HG02798 (cell line): ENCODE measurements at regions not wholly inside any gene's neighbourhood (a gene's known extent, or its start where the extent isn't known, plus 50 kb on each side); places are given as distances from the start of the nearest gene placed in this dataset.

Experiments
- ATAC-seq: cut with Tn5 transposase; IDR thresholded peaks from one replicate; pipeline ENCODE4 v1.9.1; 2021; ENCODE audit warnings: mild to moderate bottlenecking; ENCODE audit not compliant: unreplicated experiment, poor library complexity

DNA sequence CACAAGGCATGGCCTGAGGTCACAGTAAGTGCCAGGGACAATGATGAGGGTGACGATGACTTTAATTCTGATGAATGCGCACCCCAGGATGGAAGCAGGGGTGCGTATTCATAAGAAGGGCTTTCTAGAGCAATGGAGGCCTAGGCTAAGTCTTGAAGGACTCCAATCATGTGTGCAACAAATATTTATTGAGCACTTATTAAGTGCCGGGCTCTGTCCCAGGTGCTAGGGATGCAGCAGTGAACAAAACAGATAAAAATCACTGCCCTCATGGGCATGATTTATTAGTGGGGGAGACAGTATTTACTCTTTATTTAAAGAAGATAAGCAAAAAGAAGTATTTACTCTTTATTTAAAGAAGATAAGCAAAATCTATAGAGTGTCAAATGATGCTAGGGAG lies 198.2 kb upstream of the KCNG1 start:
- no peak for ATAC-seq

DNA sequence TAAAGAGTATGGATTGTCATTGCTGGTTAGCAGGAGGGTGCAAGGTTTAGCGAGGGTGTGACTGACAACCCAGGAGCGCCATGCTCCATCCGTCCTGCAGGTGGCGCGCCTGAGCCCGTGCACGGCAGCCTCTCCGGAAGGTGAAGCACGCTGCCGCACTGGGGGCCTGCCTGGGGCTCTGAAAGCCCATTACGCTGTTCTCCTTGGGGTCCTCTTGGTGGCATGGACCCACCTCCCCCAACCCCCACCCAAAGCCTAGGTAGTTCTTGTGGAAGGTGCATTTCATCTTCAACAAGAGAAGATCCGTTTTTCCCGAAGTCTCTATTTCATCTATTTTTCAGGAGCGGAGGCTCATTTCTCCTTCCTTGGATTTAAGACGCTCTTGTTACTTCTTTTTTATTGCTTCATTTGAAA lies 197.4 kb upstream of the KCNG1 start:
- no peak for ATAC-seq

DNA sequence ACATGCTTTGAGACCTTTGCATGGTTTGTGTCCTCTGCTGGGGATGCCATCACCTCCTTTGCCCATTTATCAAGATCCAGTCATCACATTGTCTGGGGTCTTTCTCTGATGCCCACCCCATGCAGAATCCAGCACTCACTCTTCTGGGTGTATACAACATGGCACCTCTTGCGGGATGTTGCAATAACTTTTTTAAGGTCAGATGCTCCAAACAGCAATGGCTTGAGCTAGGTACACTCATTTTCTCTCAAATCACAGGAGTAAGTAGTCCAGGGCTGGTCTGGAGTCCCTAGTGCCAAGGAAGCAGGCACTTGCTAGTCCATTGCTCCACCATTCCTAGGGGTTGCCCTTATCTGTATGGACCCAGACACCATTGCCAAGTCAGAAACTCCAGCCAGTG lies 196.6 kb upstream of the KCNG1 start:
- ATAC-seq: no peak

DNA sequence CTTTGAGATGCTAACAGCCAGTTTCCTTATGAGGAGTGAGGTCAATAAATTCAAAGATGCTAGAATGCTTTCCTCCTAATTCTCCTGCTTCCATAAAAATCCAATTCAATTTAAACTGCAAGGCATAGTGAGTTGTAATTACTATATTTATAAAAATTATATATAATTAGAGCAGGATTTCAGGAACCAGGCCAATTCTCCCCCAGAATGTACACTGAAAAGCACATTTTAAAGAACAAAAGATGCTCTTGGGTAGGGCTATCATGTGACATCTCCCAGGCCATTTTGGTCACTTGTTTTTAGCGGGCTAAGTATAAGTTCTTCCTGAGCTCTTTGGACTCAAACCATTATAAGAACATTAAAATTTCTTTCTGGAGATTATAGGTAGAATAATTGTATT lies 195.7 kb upstream of the KCNG1 start:
- no peak for ATAC-seq

DNA sequence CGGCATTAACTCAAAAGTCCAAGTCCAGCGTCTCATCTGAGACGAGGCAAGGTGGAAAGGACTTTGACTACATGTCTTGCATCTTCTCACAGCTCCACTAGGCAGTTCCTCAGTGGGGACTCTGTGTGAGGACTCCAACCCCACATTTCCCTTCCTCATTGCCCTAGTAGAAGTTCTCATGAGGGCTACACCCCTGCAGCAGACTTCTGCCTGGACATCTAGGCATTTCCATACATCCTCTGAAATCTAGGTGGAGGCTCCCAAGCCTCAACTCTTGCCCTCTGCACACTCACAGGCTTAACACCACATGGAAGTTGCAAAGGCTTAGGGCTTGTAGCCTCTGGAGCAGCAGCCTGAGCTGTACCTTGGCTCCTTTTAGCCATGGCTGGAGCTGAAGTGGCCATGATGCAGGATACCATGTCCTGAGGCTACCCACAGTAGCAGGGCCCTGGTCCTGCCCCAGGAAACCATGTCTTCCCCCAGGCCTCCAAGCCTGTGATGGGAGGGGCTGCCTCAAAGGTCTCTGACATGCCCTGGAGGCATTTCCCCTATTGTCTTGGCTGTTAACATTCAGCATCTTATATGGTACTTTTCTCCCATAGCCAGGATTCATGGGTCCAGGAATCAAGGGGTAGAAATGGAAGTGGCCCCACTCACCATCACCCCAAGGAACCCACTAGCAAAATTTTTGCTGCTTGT lies 194.6 kb upstream of the KCNG1 start:
- ATAC-seq: no peak

DNA sequence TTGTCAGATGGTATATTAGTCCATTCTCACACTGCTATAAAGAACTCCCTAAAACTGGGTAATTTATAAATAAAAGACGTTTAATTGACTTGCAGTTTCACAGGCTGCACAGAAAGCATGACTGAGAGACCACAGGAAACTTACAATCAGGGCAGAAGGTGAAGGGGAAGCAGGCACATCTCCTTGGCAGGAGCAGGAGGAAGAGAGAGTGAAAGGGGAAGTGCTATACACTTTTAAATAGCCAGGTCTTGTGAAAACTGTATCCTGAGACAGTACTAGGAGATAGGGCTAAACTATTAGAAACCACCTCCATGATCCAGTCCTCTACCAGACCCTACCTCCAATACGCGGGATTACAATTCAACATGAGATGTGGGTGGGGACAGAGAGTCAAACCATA lies 193.9 kb upstream of the KCNG1 start:
- no peak for ATAC-seq

DNA sequence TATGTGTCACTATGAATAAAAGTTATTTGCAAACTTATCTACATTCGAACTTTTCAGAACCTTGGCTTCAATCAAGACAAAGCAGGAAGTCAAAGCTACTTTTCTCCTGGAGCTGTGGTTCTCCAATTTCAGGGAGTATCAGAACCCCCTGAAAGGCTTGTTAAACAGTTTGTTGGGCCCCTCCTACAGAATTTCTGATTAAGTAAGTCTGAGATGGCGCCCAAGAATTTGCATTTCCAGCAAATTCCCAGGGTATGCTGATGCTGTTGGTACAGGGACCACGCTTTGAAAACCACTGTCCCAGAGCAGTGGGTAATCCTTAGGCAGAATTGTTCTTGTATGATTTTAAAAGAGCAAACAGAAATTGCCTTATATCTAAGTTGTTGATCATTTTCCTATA lies 189.9 kb upstream of the KCNG1 start:
- no peak for ATAC-seq

DNA sequence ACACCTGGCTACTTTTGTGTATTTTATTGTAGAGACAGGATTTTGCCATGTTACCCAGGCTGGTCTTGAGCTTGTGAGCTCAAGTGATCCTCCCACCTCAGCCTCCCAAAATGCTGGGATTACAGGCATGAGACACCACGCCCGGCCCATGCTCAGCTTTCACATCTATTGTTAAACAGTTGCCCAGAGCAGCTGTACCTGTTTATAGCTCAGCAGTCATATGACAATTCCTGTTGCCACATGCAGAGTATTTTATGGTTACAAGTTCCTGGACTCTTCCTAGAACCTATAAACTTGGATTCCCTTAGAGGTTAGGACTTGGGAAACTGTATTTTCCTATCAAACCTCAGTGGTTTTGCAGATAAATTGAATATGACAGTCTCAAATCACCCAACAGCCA lies 188.3 kb upstream of the KCNG1 start:
- no peak for ATAC-seq

DNA sequence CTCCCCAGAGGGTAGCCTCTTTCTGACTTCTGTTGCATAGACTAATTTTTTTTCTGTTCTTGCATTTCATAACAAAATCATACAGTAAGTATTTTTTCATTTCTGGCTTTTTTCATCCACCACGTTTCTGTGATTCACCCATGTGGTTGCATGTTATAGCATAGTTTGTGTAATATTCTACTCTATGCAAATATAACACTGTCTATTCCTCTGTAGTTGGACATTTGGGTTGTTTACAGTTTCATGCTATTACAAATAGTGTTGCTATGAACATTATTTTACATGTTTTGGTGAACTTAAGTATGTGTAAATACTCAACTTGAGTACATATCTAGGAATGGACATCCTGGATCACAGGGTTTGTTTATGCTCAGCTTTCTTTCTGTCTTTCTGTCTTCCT lies 187.2 kb upstream of the KCNG1 start:
- no peak for ATAC-seq

DNA sequence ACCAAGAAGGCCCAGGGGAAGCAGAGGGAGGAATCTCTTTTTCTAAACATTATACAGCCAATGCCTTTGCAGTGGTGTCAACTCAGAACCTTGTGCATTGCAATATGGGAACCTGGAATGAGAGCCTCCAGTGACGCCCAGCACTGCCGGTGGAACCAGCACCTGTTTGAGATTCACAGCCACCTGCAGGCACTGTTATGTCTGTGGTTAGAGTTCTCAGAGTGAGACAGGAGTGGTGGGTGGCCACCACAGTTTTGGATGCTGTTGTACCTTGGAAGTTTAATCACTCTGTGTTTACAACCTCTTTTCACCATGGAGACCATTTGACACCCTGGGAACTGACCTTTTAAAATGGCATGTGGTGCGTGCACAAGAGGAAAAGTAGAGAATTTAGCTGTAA lies 185.3 kb upstream of the KCNG1 start:
- ATAC-seq: no peak

DNA sequence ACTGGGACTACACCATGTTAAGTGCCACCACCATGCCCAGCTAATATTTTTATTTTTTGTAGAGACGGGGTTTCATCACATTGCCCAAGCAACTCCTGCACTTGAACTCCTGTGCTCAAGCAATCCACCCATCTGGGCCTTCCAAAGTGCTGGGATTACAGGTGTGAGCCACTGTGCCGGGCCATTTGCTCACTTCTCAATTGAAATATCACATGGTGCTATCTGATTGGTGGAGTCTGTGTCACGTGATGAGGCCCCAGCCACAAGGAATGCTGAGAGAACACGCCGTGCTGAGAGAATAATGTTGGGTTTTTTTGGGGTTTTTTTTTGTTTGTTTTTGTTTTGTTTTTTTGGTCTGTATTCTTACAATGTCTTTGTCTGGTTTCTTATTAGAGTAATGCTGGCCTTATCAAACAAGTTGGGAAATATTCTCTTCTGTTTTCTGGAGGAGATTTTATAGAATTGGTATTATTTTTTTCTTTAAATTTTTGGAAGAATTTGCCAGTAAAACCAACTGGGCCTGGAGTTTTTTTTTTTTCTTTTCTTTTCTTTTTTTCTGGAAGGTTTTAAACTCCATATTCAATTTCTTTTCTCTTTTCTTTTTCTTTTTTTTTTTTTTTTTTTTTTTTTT lies 183.2 kb upstream of the KCNG1 start:
- ATAC-seq: no peak

DNA sequence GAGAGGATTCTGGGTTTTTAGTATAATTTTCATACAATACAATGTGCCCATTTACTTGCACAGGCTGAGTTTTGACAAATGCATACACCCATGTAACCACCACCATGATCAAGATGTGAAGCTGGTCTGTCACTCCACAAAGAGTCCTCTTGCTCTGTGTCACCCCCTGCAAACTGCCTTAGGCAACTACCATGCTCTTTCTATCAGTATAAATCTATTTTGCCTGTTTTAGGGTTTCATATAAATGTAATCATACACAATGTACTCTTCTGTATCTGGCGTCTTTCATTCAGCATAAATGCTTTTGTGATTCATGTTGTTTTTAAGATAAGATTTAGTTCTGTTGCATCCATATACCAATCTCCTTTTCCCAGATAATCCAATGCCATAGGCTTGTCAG lies 181.9 kb upstream of the KCNG1 start:
- ATAC-seq: no peak

DNA sequence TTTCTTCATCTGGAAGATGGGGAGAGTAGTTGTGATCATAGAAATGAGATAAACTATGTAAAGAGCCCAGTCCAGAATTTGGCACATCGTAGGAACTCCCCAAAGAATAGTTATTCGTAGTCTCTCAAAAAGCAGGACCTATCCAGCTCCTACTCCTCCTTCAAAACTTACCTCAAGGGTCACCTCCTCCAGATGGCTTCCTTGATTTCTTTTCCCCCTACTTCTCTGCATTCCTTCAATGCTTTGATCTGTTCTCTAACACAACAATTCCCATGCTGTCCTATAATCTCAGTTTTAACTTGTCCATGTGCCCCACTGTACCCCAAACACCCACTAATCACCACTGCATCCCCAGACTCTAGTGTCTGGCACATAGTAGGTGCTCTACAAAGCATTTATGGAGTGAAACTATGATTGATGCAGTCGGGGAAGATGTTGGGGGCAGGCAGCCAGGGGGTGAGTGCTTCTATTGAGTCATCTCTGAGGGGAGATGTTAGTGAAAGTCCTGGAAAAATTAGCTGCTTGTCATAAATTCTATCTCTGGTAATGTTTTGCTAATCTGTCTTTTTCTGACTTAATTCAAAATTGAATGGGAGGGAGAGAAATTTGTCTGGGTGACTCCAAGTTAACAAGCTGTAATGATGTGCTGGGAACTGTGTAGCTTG lies 181.3 kb upstream of the KCNG1 start:
- no peak for ATAC-seq

DNA sequence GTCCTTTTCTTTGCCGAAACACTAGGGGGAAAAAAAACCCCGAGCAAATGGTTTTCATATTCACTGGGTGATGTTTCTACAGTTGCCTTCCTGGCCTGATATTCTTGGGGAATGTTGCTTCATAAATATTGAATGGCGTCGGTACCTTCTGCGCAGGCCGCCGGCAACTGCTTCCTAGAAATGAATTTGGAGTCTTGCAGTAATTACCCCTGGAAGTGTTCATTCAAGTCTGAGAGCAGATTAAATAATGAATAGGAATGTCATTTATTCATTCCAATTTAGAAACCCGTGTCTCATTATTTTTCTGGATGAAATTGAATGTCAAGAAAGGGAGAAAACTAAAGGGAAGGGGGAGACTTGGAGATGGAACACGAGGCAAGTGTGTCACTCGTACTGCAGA lies 179.4 kb upstream of the KCNG1 start:
- no peak for ATAC-seq

DNA sequence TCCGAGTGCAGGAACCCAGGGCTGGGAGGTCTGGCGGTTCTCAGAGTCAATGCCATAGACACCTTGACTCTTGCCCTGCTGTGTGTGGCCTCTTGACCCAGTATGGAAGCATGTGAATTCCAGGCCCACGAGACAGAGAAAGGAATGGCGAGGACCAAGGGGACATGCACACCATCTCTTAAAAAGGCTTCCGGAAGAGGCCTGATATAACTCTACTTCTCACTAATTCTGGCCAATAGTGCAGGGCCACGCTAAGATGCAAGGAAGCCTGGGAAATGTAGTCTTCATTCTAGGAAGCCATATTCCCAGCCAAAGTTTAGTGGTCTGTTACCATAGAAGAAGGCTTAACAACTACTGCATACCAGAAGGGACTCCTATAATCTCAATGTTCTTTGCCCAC lies 177.0 kb upstream of the KCNG1 start:
- ATAC-seq: no peak

DNA sequence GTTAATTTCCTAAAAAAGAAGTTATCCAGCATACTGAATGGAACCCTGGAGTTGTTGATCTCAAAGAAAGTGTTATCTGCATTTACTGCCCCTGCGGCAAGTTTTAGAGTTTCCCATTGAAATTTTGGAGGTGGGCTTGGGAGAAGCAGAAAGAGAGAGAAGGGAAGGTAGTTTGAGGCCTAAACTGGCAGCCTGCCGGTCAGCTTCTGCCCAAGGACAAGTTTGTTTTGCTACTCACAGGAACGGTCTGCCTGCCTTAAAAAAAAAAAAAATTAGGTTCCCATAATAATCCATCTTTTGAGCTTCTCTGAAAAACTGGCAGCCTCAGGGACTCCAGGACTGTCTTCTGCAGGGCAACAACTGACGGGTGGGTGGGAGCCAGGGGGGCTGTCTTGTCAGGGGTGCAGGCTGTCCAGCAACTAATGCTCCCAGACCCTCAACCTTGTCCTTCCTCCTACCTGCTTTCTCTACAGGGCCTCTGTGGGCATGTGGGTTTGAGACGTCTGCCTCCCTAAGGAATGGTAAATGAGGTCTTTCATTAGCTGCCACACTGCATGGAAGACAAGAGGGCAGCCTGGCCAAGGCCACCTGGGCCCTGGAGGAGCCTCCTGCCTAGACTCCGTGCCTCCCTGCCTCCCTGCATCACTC lies 176.1 kb upstream of the KCNG1 start:
- ATAC-seq: no peak

DNA sequence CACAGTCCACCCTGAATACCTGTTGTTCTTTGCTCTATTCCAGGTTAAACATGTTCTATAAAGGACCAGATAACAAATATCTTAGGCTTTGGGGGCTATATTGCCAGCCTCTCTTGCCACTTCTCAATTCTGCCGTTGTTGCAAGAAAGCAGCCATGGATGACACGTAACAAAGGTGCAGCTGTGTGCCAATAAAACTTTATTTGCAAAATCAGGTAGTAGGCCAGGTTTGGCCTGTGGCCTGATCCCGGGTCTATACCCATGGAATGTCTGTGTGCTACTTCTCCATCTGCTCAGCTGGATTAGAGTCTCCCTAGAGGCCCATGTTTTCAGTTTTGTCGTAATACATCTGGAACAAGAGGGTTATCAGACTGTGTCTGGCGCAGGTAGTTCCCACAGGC lies 175.3 kb upstream of the KCNG1 start:
- no peak for ATAC-seq

DNA sequence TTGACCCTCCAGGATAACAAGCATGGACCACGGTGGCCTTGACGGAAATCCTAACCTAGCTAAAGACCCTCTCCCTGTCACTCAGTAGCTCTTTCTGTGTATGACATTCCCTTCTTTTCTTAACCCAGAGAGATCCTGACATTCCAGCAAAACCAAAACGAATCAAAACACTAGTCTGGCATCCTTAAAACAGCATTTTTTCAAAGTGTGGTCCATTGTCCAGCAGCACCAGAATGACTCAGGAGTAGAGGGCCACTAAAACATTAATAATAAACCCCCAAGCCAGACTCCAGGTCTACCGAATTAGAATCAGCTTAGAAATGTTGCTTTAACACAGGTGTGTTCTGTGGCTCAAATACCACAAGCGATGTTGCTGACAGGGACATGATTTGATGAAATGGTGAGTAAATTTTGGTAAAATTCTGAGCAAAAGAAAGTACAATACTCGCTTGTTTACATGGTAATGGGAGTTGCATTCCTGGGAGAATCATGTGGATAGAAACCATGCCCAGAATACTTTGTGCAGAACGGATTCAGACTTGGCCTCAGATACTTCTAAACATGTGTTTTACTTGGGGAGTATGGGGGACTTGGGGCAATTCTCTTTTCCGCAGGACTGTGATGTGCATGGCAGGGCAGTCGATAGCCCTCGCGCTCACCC lies 174.2 kb upstream of the KCNG1 start:
- ATAC-seq: no peak

DNA sequence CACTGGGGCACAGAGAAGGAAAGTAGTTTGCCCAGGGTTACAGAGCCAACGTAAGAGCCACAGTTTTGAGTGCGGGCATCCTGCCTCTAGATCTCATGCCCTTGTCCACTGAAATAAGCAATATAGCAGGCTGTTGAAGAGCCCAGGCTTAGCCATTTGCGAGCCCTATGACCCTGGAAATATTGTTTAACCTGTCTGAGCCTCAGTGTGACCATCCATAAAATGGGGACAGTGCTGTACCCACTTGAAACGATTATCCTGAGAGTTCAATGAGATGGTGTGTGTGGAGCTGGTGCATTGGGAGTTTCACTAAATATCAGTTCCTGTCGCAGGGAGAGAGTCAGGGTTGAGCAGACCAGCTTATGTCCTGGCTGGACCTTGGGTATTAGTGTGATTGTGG lies 173.1 kb upstream of the KCNG1 start:
- no peak for ATAC-seq

DNA sequence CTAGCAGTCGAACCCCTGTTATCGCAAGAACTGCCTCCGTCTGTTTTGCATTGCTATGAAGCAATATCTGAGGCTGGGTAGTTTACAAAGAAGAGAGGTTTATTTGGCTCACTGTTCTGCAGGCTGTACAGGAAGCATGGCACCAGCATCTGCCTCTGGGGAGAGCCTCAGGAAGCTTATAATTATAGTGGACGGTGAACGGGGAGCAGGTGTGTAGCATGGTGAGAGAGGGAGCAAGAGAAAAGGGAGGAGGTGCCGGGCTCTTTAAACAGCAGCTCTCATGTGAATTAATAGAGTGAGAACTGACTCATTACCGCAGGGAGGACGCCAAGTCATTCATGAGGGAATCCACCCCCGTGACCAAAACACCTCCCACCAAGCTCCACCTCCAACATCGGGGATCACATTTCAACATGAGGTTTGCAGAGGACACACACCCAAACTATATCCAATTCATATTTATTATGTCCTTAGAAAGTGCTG lies 172.6 kb upstream of the KCNG1 start:
- ATAC-seq: no peak
